Limb (tissue), 2 donors: ENCODE measurements at regions not wholly inside any gene's neighbourhood (a gene's known extent, or its start where the extent isn't known, plus 50 kb on each side); places are given as distances from the start of the nearest gene placed in this dataset.

Experiments
- DNase-seq, 2 donors: peaks; one replicate each; pipeline ENCODE4 v3.0.0-alpha.2; 2016; ENCODE audit errors: extremely low spot score in 2 of 2

- DNase-seq: peak; percentile 62 to 86
These were observed 69.9 kb upstream of the GOLIM4 start for GRCh38 chr3:168165390-168166269.

- DNase-seq: no peak
These were observed 66.4 kb upstream of the GOLIM4 start for GRCh38 chr3:168162172-168162571.

- DNase-seq: peak in 1 of 2 donors; percentile 11
These were observed 66.0 kb upstream of the GOLIM4 start for GRCh38 chr3:168161696-168162095.

- DNase-seq: no peak
These were observed 62.2 kb upstream of the GOLIM4 start for GRCh38 chr3:168157903-168158302.

GRCh38 chr3:168157099-168157700 lies 61.5 kb upstream of the GOLIM4 start:
- DNase-seq: no peak

- no peak for DNase-seq
These were observed 60.8 kb upstream of the GOLIM4 start for GRCh38 chr3:168156479-168156878.

- DNase-seq: no peak
These were observed 59.6 kb upstream of the GOLIM4 start for GRCh38 chr3:168155303-168155702.

- no peak for DNase-seq
These were observed 58.4 kb upstream of the GOLIM4 start for GRCh38 chr3:168154089-168154488.

- DNase-seq: no peak
These were observed 56.4 kb upstream of the GOLIM4 start for GRCh38 chr3:168152149-168152548.
